ENCODE measurements at regions not wholly inside any gene's neighbourhood (a gene's known extent, or its start where the extent isn't known, plus 50 kb on each side); places are given as distances from the start of the nearest gene placed in this dataset.

DNA sequence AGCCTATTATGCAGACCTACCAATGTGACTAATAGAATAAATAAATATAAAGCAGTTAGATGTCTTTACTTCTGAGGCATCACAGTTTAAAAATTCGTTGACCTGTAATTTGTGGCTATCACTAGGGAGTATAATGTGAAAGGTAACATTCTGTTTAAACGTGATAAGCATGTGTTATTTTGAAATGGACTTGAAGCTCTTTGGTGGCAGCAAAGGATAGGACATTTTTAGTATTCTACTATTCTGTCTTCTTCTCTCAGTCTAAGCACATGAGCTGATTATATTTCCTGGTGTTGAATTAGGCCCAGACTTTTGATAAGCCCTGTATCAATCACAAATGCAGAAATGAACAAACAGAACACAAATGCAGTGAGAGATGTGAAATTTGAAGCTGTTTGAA is 974.0 kb upstream of the CDH10 start:
- TF ChIP-seq POLR2A (IDR thresholded peaks at IDR 0.05): no peak
- TF ChIP-seq, protein P1, sequence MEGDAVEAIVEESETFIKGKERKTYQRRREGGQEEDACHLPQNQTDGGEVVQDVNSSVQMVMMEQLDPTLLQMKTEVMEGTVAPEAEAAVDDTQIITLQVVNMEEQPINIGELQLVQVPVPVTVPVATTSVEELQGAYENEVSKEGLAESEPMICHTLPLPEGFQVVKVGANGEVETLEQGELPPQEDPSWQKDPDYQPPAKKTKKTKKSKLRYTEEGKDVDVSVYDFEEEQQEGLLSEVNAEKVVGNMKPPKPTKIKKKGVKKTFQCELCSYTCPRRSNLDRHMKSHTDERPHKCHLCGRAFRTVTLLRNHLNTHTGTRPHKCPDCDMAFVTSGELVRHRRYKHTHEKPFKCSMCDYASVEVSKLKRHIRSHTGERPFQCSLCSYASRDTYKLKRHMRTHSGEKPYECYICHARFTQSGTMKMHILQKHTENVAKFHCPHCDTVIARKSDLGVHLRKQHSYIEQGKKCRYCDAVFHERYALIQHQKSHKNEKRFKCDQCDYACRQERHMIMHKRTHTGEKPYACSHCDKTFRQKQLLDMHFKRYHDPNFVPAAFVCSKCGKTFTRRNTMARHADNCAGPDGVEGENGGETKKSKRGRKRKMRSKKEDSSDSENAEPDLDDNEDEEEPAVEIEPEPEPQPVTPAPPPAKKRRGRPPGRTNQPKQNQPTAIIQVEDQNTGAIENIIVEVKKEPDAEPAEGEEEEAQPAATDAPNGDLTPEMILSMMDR (IDR thresholded peaks at IDR 0.05): no peak

All from lower leg skin (tissue), 3 donors.